ENCODE measurements at regions not wholly inside any gene's neighbourhood (a gene's known extent, or its start where the extent isn't known, plus 50 kb on each side); places are given as distances from the start of the nearest gene placed in this dataset.

- POLR2A ChIA-PET = no interaction called here
- DNase-seq (ENCODE audit: extremely low spot score) = no peak
- CTCF ChIA-PET = no interaction called here
- no peak for TF ChIP-seq NFRKB (IDR thresholded peaks at IDR 0.05)
- TF ChIP-seq FOXK2 (IDR thresholded peaks at IDR 0.05) = no peak
- TF ChIP-seq ARNT (IDR thresholded peaks at IDR 0.05) = no peak
- TF ChIP-seq CTBP1 (IDR thresholded peaks at IDR 0.05; ENCODE audit: borderline replicate concordance) = no peak
- no peak for TF ChIP-seq HDGF (IDR thresholded peaks at IDR 0.05; ENCODE audit: borderline replicate concordance)
- TF ChIP-seq BHLHE40 (IDR thresholded peaks at IDR 0.05; ENCODE audit: borderline replicate concordance) = no peak
- TF ChIP-seq ZNF384 (IDR thresholded peaks at IDR 0.05) = no peak
- no peak for TF ChIP-seq SUZ12 (IDR thresholded peaks at IDR 0.05)
- TF ChIP-seq PKNOX1 (IDR thresholded peaks at IDR 0.05) = no peak
These were observed 62.2 kb upstream of the KIF26B start for GRCh38 chr1:245092638-245092976.

GRCh38 chr1:245091818-245092637 lies 62.8 kb upstream of the KIF26B start:
- no peak for TF ChIP-seq CTBP1 (IDR thresholded peaks at IDR 0.05; ENCODE audit: borderline replicate concordance)
- no peak for TF ChIP-seq TARDBP (IDR thresholded peaks at IDR 0.05)
- TF ChIP-seq SP1 (IDR thresholded peaks at IDR 0.05) = no peak
- TF ChIP-seq ZNF384 (IDR thresholded peaks at IDR 0.05) = no peak
- CTCF ChIA-PET = no interaction called here
- DNase-seq (ENCODE audit: extremely low spot score) = no peak
- POLR2A ChIA-PET = no interaction called here

- no peak for TF ChIP-seq PKNOX1 (IDR thresholded peaks at IDR 0.05)
- no peak for TF ChIP-seq SP1 (IDR thresholded peaks at IDR 0.05)
- TF ChIP-seq CTBP1 (IDR thresholded peaks at IDR 0.05; ENCODE audit: borderline replicate concordance) = no peak
- TF ChIP-seq FOXA1 (IDR thresholded peaks at IDR 0.05) = no peak
- TF ChIP-seq ELF4 (IDR thresholded peaks at IDR 0.05) = no peak
- no peak for TF ChIP-seq BHLHE40 (IDR thresholded peaks at IDR 0.05; ENCODE audit: borderline replicate concordance)
- TF ChIP-seq FOXK2 (IDR thresholded peaks at IDR 0.05) = no peak
- no peak for TF ChIP-seq FOXM1 (IDR thresholded peaks at IDR 0.05; ENCODE audit: borderline replicate concordance)
- TF ChIP-seq HDGF (IDR thresholded peaks at IDR 0.05; ENCODE audit: borderline replicate concordance) = no peak
- TF ChIP-seq NFRKB (IDR thresholded peaks at IDR 0.05) = no peak
- TF ChIP-seq TARDBP (IDR thresholded peaks at IDR 0.05) = no peak
- TF ChIP-seq SUZ12 (IDR thresholded peaks at IDR 0.05) = no peak
- no peak for TF ChIP-seq L3MBTL2 (conservative IDR thresholded peaks at IDR 0.05)
- no peak for TF ChIP-seq ZNF384 (IDR thresholded peaks at IDR 0.05)
- no peak for TF ChIP-seq ARNT (IDR thresholded peaks at IDR 0.05)
- DNase-seq (ENCODE audit: extremely low spot score) = no peak
- CTCF ChIA-PET = no interaction called here
- POLR2A ChIA-PET = no interaction called here
These were observed 63.6 kb upstream of the KIF26B start for GRCh38 chr1:245091171-245091621.

- no peak for DNase-seq (ENCODE audit: extremely low spot score)
- CTCF ChIA-PET = no interaction called here
- POLR2A ChIA-PET = no interaction called here
- TF ChIP-seq SUZ12 (IDR thresholded peaks at IDR 0.05) = no peak
- no peak for TF ChIP-seq SP1 (IDR thresholded peaks at IDR 0.05)
- no peak for TF ChIP-seq CTBP1 (IDR thresholded peaks at IDR 0.05; ENCODE audit: borderline replicate concordance)
- TF ChIP-seq TARDBP (IDR thresholded peaks at IDR 0.05) = no peak
- TF ChIP-seq FOXM1 (IDR thresholded peaks at IDR 0.05; ENCODE audit: borderline replicate concordance) = no peak
- TF ChIP-seq PKNOX1 (IDR thresholded peaks at IDR 0.05) = no peak
- TF ChIP-seq FOXK2 (IDR thresholded peaks at IDR 0.05) = no peak
- no peak for TF ChIP-seq LEF1 (IDR thresholded peaks at IDR 0.05; ENCODE audit: borderline replicate concordance)
- TF ChIP-seq FOXA1 (IDR thresholded peaks at IDR 0.05) = no peak
- no peak for TF ChIP-seq ELF4 (IDR thresholded peaks at IDR 0.05)
- no peak for TF ChIP-seq NFRKB (IDR thresholded peaks at IDR 0.05)
- no peak for TF ChIP-seq HDGF (IDR thresholded peaks at IDR 0.05; ENCODE audit: borderline replicate concordance)
- TF ChIP-seq BHLHE40 (IDR thresholded peaks at IDR 0.05; ENCODE audit: borderline replicate concordance) = no peak
These were observed 64.2 kb upstream of the KIF26B start for GRCh38 chr1:245090491-245091090.

GRCh38 chr1:245087723-245088122 lies 67.1 kb upstream of the KIF26B start:
- ChIA-PET CTCF (no interaction called here), POLR2A (no interaction called here)
- TF ChIP-seq PKNOX1 (IDR thresholded peaks at IDR 0.05) = no peak
- TF ChIP-seq FOXM1 (IDR thresholded peaks at IDR 0.05; ENCODE audit: borderline replicate concordance) = no peak
- no peak for TF ChIP-seq HDGF (IDR thresholded peaks at IDR 0.05; ENCODE audit: borderline replicate concordance)
- no peak for TF ChIP-seq L3MBTL2 (conservative IDR thresholded peaks at IDR 0.05)
- TF ChIP-seq NFRKB (IDR thresholded peaks at IDR 0.05) = no peak
- no peak for TF ChIP-seq TARDBP (IDR thresholded peaks at IDR 0.05)
- no peak for TF ChIP-seq BHLHE40 (IDR thresholded peaks at IDR 0.05; ENCODE audit: borderline replicate concordance)
- no peak for TF ChIP-seq FOXK2 (IDR thresholded peaks at IDR 0.05)
- TF ChIP-seq SP1 (IDR thresholded peaks at IDR 0.05) = no peak
- TF ChIP-seq ELF4 (IDR thresholded peaks at IDR 0.05) = no peak
- no peak for TF ChIP-seq FOXA1 (IDR thresholded peaks at IDR 0.05)
- TF ChIP-seq ZNF384 (IDR thresholded peaks at IDR 0.05) = no peak
- no peak for TF ChIP-seq SUZ12 (IDR thresholded peaks at IDR 0.05)
- TF ChIP-seq LEF1 (IDR thresholded peaks at IDR 0.05; ENCODE audit: borderline replicate concordance) = no peak
- no peak for TF ChIP-seq CTBP1 (IDR thresholded peaks at IDR 0.05; ENCODE audit: borderline replicate concordance)
- no peak for TF ChIP-seq ARNT (IDR thresholded peaks at IDR 0.05)

More at GRCh38 chr1:245087723-245088122, 67.1 kb upstream of the KIF26B start:
- DNase-seq (ENCODE audit: extremely low spot score) = no peak

All from HEK293T (cell line).